D721Med (cell line): ENCODE measurements at regions not wholly inside any gene's neighbourhood (a gene's known extent, or its start where the extent isn't known, plus 50 kb on each side); places are given as distances from the start of the nearest gene placed in this dataset.
"Not testable (repeated sequence)": the region's sequence is repeated elsewhere in the genome, so short reads cannot be mapped to it uniquely, and the experiment has no call there.

Experiments used
- DNase-seq: peaks from one replicate; pipeline ENCODE4 v3.0.0; 2011; ENCODE audit warnings: low spot score; ENCODE audit not compliant: insufficient read length
- FAIRE-seq: peaks from 2 replicates; lab custom pipeline; 2011; peaks lifted over from hg19 to GRCh38; lab: Jason Lieb, UNC
- CTCF ChIP-seq: IDR thresholded peaks from 2 replicates; pipeline ENCODE4 v1.5.1; 2012; ENCODE audit warnings: mild to moderate bottlenecking, control low read depth; ENCODE audit not compliant: insufficient read depth; ENCODE audit errors: missing control alignments

GRCh38 chr12:85424581-85425348 lies 144.7 kb downstream of the ALX1 start:
- DNase-seq, result no peak
- peak; percentile 49 for TF ChIP-seq CTCF
- no peak for FAIRE-seq

GRCh38 chr12:85425349-85425612 lies 145.3 kb downstream of the ALX1 start:
- DNase-seq (no peak), FAIRE-seq (no peak)
- TF ChIP-seq CTCF, result no peak

- DNase-seq, result no peak
- FAIRE-seq, result no peak
- no peak for TF ChIP-seq CTCF
These were observed 145.9 kb downstream of the ALX1 start for GRCh38 chr12:85425926-85426325.

GRCh38 chr12:85433148-85433547 lies 153.1 kb downstream of the ALX1 start:
- FAIRE-seq, DNase-seq: not testable (repeated sequence)

GRCh38 chr12:85440271-85440670 lies 160.3 kb downstream of the ALX1 start:
- FAIRE-seq (no peak), DNase-seq (no peak)
- TF ChIP-seq CTCF, result no peak

- DNase-seq, result no peak
- TF ChIP-seq CTCF, result no peak
- FAIRE-seq, result no peak
These were observed 161.0 kb downstream of the ALX1 start for GRCh38 chr12:85441025-85441424.

GRCh38 chr12:85441741-85442140 lies 161.7 kb downstream of the ALX1 start:
- no peak for DNase-seq
- peak; percentile 31 for TF ChIP-seq CTCF
- FAIRE-seq, result no peak
